Stimulated activated CD8-positive, alpha-beta memory T cell treated with anti-CD3 and anti-CD28 coated beads, Interleukin-12 subunit alpha, Interleukin-12 subunit beta, amount 100 ng/mL, for 4 hours (primary cell): ENCODE measurements at regions not wholly inside any gene's neighbourhood (a gene's known extent, or its start where the extent isn't known, plus 50 kb on each side); places are given as distances from the start of the nearest gene placed in this dataset.
"Not testable (repeated sequence)": the region's sequence is repeated elsewhere in the genome, so short reads cannot be mapped to it uniquely, and the experiment has no call there.

Source experiments
- DNase-seq: peaks from one replicate; pipeline ENCODE4 v3.0.0-alpha.2; 2020; ENCODE audit warnings: low read depth

- no peak for DNase-seq
Observed at GRCh38 chr2:216991563-216991962, 131.7 kb upstream of the TNP1 start.

- DNase-seq, result no peak
Observed at GRCh38 chr2:216989340-216990129, 129.7 kb upstream of the TNP1 start.

- no peak for DNase-seq
Observed at GRCh38 chr2:216987252-216987821, 127.5 kb upstream of the TNP1 start.

- DNase-seq, result no peak
Observed at GRCh38 chr2:216985658-216986141, 125.8 kb upstream of the TNP1 start.

- DNase-seq, result no peak
Observed at GRCh38 chr2:216984937-216985336, 125.1 kb upstream of the TNP1 start.

GRCh38 chr2:216981951-216982350 lies 122.1 kb upstream of the TNP1 start:
- not testable (repeated sequence) for DNase-seq

GRCh38 chr2:216980510-216980909 lies 120.6 kb upstream of the TNP1 start:
- not testable (repeated sequence) for DNase-seq

- no peak for DNase-seq
Observed at GRCh38 chr2:216974321-216975302, 114.7 kb upstream of the TNP1 start.

GRCh38 chr2:216971593-216971992 lies 111.7 kb upstream of the TNP1 start:
- no peak for DNase-seq

GRCh38 chr2:216970359-216970915 lies 110.6 kb upstream of the TNP1 start:
- DNase-seq, result no peak

GRCh38 chr2:216967889-216968288 lies 108.0 kb upstream of the TNP1 start:
- DNase-seq, result no peak

- no peak for DNase-seq
Observed at GRCh38 chr2:216960671-216961268, 100.9 kb upstream of the TNP1 start.

- DNase-seq, result no peak
Observed at GRCh38 chr2:216959433-216959832, 99.6 kb upstream of the TNP1 start.

GRCh38 chr2:216956820-216957493 lies 97.1 kb upstream of the TNP1 start:
- no peak for DNase-seq

GRCh38 chr2:216951171-216951570 lies 91.3 kb upstream of the TNP1 start:
- no peak for DNase-seq

- DNase-seq, result no peak
Observed at GRCh38 chr2:216950547-216950946, 90.7 kb upstream of the TNP1 start.

- DNase-seq, result no peak
Observed at GRCh38 chr2:216949700-216950413, 90.0 kb upstream of the TNP1 start.

- DNase-seq, result no peak
Observed at GRCh38 chr2:216947055-216947454, 87.2 kb upstream of the TNP1 start.

GRCh38 chr2:216944733-216945132 lies 84.9 kb upstream of the TNP1 start:
- no peak for DNase-seq

- DNase-seq, result no peak
Observed at GRCh38 chr2:216943109-216943508, 83.2 kb upstream of the TNP1 start.
